GM19397 (cell line): ENCODE measurements at regions not wholly inside any gene's neighbourhood (a gene's known extent, or its start where the extent isn't known, plus 50 kb on each side); places are given as distances from the start of the nearest gene placed in this dataset.

ENCODE experiments used
- ATAC-seq: cut with Tn5 transposase; IDR thresholded peaks from one replicate; pipeline ENCODE4 v1.9.1; 2021; ENCODE audit warnings: mild to moderate bottlenecking, moderate library complexity; ENCODE audit not compliant: unreplicated experiment

GRCh38 chr5:89123581-89123980, 240.6 kb upstream of the MEF2C start:
- no peak for ATAC-seq

GRCh38 chr5:89120719-89121118, 237.7 kb upstream of the MEF2C start:
- no peak for ATAC-seq

DNA sequence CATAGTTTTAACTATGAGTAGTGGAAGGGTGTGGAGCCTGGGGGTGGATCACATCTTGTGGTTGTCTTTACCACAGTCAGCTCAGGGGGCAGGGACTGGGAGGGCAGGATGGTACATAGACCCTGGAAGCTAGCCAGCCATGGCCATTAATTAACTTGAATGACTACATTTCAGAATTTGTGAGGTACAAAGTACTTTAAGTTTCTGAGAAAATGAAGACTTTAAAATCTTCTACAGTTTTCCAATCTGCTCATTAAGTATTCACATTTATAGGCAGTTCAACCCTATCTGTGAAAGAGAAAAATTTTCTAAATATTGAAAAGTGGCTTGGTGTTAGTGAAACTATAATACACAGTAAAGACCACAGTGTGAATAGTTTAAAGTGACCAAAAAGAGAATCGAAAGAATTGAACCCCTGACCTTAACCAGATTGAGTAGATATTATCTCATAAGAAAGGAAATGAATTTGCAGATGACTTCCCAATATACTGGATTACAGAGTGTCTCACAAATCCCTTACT, 234.2 kb upstream of the MEF2C start:
- ATAC-seq: peak; percentile 93

GRCh38 chr5:89110916-89111646, 228.1 kb upstream of the MEF2C start:
- ATAC-seq: no peak

DNA sequence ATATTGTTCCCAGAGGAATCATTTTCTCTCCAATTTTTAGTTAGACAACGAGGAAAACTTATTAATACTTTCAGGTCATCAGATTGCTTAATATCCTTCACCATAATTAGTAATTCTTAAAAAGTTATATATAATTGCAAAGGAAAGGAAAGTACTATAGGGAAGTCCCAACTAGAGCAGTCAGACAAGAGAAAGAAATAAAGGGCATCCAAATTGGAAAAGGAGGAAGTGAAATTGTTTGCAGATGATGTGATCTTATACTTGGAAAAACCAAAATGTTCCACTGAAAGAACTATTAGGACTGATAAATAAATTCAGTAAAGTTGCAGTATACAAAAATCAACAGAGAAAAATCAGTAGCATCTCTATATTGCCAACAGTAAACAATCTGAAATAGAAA, 223.5 kb upstream of the MEF2C start:
- ATAC-seq: no peak

GRCh38 chr5:89105836-89106235, 222.9 kb upstream of the MEF2C start:
- ATAC-seq: no peak

GRCh38 chr5:89105171-89105695, 222.2 kb upstream of the MEF2C start:
- ATAC-seq: no peak

GRCh38 chr5:89098199-89098756, 215.3 kb upstream of the MEF2C start:
- no peak for ATAC-seq

- peak; percentile 71 for ATAC-seq
These were observed 214.1 kb upstream of the MEF2C start for GRCh38 chr5:89097103-89097502.

GRCh38 chr5:89095341-89095740, 212.4 kb upstream of the MEF2C start:
- no peak for ATAC-seq

DNA sequence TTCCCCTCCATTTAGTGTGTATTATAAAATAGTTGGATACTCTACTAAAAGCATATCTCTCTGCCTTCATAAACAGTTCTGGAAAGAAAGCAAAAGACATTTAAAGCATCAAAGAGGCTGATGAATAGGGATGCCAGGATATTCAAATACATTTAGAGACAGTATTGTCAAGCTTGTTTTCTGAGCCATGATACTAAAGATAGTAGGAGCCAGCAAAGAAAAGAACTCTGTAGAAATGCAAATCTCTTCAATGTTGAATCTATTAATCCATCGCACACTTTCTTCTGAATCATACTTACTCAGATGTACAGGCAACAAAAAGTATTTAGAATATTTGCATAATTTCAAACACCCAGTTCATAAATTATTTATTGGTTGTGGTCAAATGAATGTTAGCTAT, 207.1 kb upstream of the MEF2C start:
- no peak for ATAC-seq

DNA sequence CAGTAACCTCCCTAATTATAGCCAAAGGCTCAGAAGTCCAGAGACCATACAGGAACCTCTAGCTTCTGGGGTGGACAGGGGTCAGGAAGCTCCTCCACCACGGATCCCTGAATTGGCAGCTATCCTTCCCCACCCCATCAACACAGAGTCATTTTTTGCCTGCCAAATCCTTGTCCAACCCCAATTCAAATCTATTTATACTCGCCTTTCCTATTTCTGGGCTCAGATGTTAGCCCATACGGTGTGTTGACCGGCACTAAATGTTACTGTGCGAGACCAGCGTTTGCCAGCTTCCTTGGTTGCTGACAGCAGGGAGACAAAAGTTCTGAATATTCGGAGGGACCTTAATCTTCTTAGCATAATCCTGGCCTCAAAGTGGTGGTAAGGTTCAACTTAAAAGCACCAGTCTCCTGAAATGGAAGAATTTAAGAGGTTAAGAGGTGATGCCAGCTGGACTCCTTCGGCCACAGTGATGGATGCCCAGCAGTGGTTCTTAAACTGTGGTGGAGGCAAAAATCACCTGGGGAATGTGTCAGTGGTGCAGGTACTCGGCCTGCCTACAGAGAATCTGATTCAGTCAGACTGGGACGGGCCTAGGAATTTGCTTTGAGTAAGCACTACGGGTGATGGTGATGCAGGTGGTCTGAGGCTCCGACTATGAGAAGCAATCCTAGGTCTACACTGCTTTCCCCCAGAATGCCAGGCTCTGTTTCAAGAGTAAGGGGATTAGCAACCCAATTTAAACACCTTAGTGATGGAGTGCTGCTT, 204.8 kb upstream of the MEF2C start:
- no peak for ATAC-seq

DNA sequence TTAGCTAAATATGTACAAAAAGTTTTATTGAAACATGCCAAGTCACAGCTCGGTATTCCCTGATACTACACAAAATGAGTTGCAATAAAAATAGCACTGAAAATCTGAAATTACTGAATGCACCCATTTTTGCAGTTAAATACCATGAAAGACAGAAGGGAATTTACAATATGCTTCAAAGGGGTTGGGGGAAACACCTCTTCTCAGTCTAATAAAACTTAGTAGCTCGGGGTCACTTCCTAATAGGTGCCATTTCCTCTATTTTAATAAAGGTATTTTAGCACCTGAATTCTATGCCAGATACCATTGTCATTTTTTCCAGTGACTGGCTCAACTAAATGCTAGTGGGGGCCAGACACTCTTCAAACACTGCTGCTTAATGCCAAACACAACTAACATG, 204.1 kb upstream of the MEF2C start:
- ATAC-seq: no peak

- no peak for ATAC-seq
These were observed 203.6 kb upstream of the MEF2C start for GRCh38 chr5:89086390-89087086.

GRCh38 chr5:89083791-89084190, 200.8 kb upstream of the MEF2C start:
- ATAC-seq: no peak

GRCh38 chr5:89081360-89081759, 198.4 kb upstream of the MEF2C start:
- ATAC-seq: peak; percentile 82

DNA sequence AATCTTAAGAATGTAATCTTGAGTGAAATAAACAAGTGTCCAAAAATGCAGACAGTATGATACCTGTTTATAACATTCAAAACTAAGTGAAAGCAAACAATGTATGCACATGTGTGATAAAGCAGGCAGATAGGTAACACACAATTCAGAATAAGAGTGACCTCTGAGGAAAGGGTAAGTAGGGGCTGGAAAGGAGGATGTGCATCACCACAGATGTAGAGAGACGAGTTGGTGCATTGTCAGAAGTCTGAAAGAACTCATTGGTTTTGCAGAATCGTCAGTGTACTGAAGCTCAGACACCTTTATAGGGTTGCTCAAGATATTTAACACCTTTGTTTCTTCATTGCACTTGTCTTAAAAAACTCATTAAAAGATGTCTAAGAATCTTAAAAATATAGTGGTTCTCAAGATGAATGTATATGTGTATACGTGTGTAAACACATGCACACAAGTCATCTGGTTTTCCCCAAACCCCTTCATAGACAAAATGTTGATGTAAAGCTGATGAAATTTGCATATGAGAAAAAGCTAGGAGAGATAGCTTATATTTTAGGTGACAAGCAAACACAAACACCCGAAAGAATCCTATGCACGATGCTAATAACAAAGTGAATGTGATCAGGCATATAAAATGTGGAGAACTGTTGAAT, 197.6 kb upstream of the MEF2C start:
- no peak for ATAC-seq

DNA sequence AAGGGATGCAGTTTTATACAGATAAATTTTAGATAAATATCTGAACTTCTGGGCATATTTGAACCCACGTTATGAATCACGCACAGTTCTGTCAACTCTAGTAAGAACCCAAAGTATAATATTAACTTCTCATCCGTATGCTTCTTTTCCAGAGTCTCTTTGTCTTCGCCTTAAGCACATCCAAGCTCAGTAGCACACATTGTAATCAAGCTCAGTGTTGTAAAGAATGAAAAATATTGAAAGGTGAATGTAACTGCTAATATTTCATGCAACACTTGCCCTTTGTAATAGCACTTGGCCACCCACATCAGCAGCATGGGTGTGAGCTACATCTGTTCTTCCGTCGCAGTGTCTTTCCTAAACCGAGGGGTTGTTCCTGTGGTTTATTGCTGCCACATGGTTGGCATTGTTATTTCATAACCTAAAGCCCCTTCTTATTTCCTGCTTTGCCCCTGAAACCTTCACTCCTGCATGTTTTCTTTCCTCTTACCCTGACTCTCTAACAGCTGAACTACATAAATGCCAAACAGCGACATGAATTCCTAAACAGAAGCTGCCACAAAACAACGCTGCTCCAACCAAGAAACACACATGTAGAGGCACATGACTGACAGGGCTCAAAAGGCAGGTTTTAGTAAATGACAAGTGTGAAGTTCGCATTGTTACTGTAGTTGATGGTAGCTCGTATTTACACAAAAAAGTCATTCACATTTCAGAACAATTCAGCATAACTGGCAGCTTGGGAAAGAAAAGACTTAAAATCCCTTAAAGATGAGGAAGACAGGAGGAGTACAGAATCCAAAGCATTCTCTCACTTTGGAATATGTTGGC, 190.1 kb upstream of the MEF2C start:
- no peak for ATAC-seq

DNA sequence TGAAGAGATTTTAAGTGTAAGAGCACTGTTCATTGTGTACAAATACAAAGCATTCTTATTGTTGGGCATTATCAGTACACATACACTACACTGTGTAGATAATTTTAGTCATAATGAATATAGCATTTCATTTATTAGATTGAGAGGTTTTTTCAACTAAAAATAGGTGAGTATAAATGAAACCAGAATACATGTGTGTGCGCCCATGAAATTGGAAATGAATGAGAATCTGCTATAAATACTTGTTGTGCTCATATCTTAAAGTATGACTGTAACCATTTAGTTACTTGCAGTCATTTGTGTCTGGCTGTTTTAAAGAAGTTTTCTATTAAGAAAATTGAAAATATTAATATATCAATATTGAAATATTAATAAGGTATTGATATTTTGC, 189.0 kb upstream of the MEF2C start:
- ATAC-seq: peak; percentile 56
